ENCODE measurements at regions not wholly inside any gene's neighbourhood (a gene's known extent, or its start where the extent isn't known, plus 50 kb on each side); places are given as distances from the start of the nearest gene placed in this dataset.

GRCh38 chr14:22213120-22213519, 375.9 kb downstream of the DAD1 start:
- no peak for TF ChIP-seq CTCF (IDR thresholded peaks at IDR 0.05 in 2 of 3, conservative IDR thresholded peaks at IDR 0.05 in 1 of 3; ENCODE audit: borderline replicate concordance in 1 of 3, insufficient read depth in 1 of 3, low read depth in 2 of 3, low read length in 2 of 3)
- TF ChIP-seq EZH2 (IDR thresholded peaks at IDR 0.05) = no peak
- TF ChIP-seq YY1 (IDR thresholded peaks at IDR 0.05; ENCODE audit: extremely low read depth, insufficient replicate concordance, low read depth, low read length) = no peak
- no peak for TF ChIP-seq JUND (IDR thresholded peaks at IDR 0.05)
- TF ChIP-seq EGR1 (IDR thresholded peaks at IDR 0.05; ENCODE audit: low read depth) = no peak
